WERI-Rb-1 (cell line): ENCODE measurements at regions not wholly inside any gene's neighbourhood (a gene's known extent, or its start where the extent isn't known, plus 50 kb on each side); places are given as distances from the start of the nearest gene placed in this dataset.

Experiments
- DNase-seq: peaks from one replicate; pipeline ENCODE4 v3.0.0-alpha.2; 2020
- H3K27ac ChIP-seq: fragments of 250-450 bp; sonication (Bioruptor Pico); 2 replicates; pipeline ENCODE4 v1.5.1; 2020; ENCODE audit warnings: mild to moderate bottlenecking, moderate library complexity
- H3K27me3 ChIP-seq: fragments of 250-450 bp; sonication (Bioruptor Pico); 2 replicates; pipeline ENCODE4 v1.5.1; 2021; ENCODE audit warnings: mild to moderate bottlenecking, low read depth, moderate library complexity; ENCODE audit not compliant: insufficient read depth, severe bottlenecking
- H3K36me3 ChIP-seq: fragments of 250-450 bp; sonication (Bioruptor Pico); 2 replicates; pipeline ENCODE4 v1.5.1; 2020; ENCODE audit warnings: mild to moderate bottlenecking, moderate library complexity
- H3K4me3 ChIP-seq: 2 replicates; pipeline ENCODE4 v1.5.1; 2011; ENCODE audit warnings: low read depth, mild to moderate bottlenecking, control low read depth, low read length
- H3K9me3 ChIP-seq: fragments of 250-450 bp; sonication (Bioruptor Pico); 2 replicates; pipeline ENCODE4 v1.5.1; 2021; ENCODE audit warnings: mild to moderate bottlenecking, moderate library complexity; ENCODE audit not compliant: severe bottlenecking
- CTCF ChIP-seq: IDR thresholded peaks from 2 replicates; pipeline ENCODE4 v1.5.1; 2011; ENCODE audit warnings: low read depth, mild to moderate bottlenecking, control low read depth, inconsistent platforms, low read length

DNA sequence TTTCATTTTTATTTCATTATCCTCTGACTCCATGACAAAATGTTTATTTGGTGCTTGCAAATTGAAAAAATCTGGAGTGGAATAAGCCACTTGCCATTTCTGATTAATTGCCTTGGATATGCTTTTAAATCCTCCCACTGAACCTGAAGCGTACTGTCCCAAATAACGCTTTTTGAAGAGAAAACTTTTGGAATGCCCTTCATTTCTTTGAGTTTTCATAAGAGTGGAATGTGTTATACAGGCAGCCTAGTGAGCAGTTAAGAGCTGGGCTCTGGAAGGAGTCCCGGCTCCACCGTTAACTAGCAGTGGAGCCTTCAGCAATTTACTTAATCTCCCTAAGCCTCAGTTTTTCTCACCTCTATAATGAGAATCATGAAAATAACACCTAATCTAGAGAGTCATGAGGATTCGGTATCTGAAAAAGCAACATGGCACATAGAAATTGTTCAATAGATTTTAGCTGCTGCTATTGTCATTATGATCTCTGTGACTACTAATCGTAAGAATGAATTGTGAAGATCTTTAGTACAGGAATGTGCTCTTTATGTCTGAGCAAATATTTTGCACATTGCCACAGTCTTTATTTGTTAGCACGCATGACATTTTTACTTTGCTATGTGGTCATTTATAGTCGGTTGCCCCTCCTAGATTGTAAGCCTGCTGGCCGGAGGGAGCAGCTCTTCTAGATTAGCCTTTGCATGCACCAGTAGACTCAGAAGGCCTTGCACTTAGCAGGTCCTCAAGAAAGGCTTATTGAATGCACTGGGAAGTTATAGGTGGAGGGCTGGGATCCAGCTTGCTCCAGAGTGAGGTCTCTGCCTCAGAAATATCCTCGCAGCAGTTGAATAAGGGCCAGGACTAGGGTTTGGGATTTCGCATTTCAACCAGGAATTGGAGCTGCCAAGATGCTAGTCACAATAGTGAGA lies 59.4 kb downstream of the PLCE1 start:
- no peak for TF ChIP-seq CTCF
- no peak for DNase-seq

DNA sequence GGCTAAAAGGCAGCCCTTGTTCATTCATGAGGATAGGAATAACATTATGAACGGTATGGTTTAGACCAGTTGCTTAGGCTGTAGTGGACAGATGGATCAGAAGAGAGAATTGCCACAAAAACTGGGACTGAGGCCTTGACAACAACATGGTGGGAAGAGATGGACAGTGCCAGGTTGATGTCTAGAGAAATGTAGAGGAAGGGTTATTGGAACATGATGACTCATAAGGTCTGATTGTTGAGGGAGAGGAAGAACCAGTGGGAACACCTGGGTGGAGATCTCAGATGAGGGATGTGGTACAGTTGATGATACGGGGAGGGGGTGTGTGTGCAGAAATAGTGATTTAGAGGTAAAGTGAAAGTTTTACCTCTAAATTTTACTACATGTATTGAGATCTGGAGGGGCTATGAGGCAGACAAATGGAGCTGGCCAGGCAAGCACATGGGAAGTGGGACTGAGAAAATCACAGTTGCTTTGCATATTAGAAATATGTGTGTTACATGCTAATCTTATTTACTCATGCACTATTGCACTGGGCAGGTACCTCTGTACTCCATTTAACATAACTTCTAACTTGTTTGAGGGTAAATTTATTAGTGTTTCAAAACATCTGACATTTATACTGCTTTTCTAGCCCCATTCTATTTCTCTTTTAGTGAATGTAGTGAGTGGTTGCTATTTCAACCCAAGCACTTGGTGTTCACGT lies 65.6 kb downstream of the PLCE1 start:
- TF ChIP-seq CTCF = no peak
- no peak for DNase-seq
- H3K27ac ChIP-seq = no peak overlapping the region
- H3K4me3 ChIP-seq = no peak overlapping the region
- no peaks in the 10 kb centered on the region for H3K27me3 ChIP-seq
- H3K9me3 ChIP-seq = no peaks in the 10 kb centered on the region
- no peaks in the 10 kb centered on the region for H3K36me3 ChIP-seq

More for the DNA sequence above, 59.4 kb downstream of the PLCE1 start:
- Histone ChIP-seq H3K9me3 (no peaks in the 10 kb centered on the region), H3K36me3 (no peaks in the 10 kb centered on the region), H3K4me3 (no peak overlapping the region), H3K27me3 (no peaks in the 10 kb centered on the region), H3K27ac (no peak overlapping the region)

GRCh38 chr10:94061026-94061425 lies 67.3 kb downstream of the PLCE1 start:
- no peak for TF ChIP-seq CTCF
- H3K9me3 ChIP-seq = no peaks in the 10 kb centered on the region
- no peak overlapping the region for H3K4me3 ChIP-seq
- no peaks in the 10 kb centered on the region for H3K36me3 ChIP-seq
- DNase-seq = no peak
- no peaks in the 10 kb centered on the region for H3K27me3 ChIP-seq
- no peak overlapping the region for H3K27ac ChIP-seq

- no peak for DNase-seq
- H3K36me3 ChIP-seq = no peaks in the 10 kb centered on the region
- no peak overlapping the region for H3K27ac ChIP-seq
- no peak for TF ChIP-seq CTCF
- no peaks in the 10 kb centered on the region for H3K27me3 ChIP-seq
- no peak overlapping the region for H3K4me3 ChIP-seq
- H3K9me3 ChIP-seq = no peaks in the 10 kb centered on the region
Measured at GRCh38 chr10:94062611-94063010, 68.9 kb downstream of the PLCE1 start.

- no peak for DNase-seq
- Histone ChIP-seq H3K9me3 (no peaks in the 10 kb centered on the region), H3K27ac (no peak overlapping the region), H3K4me3 (no peak overlapping the region), H3K27me3 (no peaks in the 10 kb centered on the region), H3K36me3 (no peaks in the 10 kb centered on the region)
- no peak for TF ChIP-seq CTCF
Measured at GRCh38 chr10:94065362-94065761, 71.6 kb downstream of the PLCE1 start.
